GM21576 (cell line): ENCODE measurements at regions not wholly inside any gene's neighbourhood (a gene's known extent, or its start where the extent isn't known, plus 50 kb on each side); places are given as distances from the start of the nearest gene placed in this dataset.
A peak's percentile ranks its signal among the peaks of the same experiment; 100 is the strongest.

Experiments
- ATAC-seq: cut with Tn5 transposase; IDR thresholded peaks from one replicate; pipeline ENCODE4 v1.9.1; 2021; ENCODE audit warnings: mild to moderate bottlenecking, moderate library complexity; ENCODE audit not compliant: unreplicated experiment

DNA sequence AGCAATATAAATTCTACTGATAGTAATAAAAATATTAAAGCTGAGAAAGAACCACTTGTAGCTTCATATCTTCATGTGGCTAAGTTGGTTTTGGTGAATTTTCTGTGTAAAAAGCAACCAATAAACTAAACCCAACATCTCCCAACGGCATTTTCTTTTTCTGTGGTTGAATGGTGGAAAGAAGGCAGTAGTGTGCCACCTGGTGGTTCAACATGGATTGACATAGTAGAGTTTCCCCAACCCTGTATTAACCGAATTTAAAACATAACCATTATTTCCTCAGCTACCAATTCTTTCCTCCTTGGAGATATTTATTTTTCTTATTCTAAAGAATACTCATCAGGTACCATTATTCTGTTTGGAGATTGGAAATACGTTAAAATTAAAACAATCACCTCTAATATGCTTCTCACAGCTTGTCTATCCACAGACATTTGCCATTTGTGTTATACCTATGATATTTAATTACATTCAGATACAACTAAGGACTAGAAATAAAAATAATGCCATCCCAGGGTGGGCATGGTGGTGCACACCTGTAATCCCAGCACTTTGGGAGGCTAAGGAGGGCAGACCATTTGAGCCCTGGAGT, 117.1 kb upstream of the EEF1E1 start:
- ATAC-seq = peak; percentile 66

DNA sequence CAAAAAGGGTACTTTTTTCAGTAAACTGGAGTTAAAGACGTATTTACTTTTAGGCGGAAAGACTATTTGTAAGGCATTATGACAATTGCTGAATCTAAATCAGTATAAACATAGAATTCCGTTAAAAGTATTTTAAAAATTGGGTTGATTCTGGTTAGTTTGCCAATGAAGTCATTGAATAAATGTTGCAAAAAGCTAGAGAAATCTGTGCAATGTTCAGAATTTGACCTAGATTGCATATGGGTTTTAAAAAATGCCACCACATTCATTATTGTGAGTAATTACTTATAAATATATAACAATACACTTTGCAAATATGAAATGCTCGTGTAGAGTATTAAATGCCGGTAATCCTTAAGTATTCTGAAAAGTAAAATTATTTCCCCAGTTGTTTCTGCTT, 116.5 kb upstream of the EEF1E1 start:
- ATAC-seq = no peak

DNA sequence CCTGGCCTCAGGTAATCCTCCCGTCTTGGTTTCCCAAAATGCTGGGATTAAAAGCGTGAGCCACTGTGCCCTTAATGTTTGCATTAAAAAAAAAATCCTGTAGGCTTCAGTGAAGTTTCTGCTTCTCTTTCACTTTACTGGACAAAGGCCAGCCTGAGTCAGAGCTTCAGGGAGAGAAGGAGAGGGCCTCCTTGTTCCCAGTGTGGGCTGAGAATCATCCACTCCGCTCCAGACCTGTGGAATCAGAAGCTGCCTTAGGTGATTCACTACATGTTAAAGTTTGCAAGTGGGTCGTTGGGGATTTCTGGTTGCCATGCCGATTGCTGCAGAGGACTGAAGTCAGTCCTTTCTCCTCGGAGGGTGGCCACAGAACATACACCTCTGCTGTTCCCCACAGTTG, 113.3 kb upstream of the EEF1E1 start:
- ATAC-seq = no peak

DNA sequence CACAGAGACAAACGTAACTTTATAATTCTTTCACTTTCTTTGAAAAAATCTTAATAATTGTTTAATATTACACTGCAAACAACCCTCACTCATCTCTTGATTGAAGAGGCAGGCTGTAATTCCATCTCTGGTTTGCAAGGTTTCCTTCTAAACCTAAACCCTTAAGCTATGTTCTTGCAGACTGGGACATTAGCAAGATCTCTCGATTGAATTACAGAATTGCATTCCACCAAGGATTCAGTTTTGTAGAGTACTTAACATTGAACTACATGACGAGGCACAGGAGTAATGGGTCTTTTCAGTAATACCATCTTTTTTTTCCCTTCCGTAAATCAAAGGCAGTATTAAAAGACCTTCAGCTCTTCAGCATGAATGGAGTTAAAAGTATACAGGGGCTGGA, 111.6 kb upstream of the EEF1E1 start:
- no peak for ATAC-seq

DNA sequence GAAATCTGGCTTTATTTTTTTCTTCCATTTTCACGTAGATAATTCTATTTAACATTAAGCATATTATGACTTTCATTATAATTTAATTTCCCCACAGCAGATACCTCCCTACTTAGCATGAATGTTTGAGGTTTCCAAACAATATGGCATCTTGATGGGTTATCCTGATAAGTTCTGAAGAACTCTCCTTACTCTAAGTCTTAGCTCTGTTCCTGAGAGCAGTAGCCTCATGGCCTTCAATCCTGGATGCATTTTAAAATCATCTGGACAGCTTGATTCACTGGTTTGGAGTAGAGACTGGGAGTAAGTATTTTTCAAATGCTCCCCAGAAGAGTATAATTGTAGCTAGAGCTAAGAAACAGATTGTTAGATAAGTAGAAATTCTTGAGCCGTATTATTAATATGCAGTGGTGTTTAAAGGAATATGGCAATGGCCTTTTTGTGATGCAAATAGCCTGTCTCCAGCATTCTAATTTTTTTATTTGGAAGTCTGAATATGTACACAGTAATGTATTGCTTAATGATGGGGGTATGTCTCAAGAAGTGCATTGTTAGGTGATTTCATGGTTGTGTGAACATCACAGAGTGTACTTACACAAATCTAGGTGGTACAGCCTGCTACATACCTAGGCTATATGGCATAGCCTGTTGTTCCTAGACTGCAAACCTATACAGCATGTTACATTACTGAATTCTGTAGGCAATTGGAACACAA, 110.5 kb upstream of the EEF1E1 start:
- ATAC-seq = no peak

DNA sequence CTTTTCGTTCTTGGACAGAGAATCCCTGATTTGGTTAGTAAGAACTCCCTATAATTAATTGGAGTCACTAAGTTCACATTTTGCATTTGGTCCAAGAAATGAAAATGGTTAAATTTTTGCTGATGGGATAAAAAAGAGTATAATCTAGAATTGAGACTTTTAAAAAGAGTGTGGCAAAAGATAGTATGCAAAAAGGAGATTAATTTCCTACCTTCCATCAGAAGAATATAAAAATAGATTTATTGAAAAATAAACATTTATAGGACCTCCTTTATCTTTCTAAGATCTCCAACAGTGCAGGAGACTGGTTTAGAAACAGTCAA, 105.5 kb upstream of the EEF1E1 start:
- ATAC-seq = no peak

DNA sequence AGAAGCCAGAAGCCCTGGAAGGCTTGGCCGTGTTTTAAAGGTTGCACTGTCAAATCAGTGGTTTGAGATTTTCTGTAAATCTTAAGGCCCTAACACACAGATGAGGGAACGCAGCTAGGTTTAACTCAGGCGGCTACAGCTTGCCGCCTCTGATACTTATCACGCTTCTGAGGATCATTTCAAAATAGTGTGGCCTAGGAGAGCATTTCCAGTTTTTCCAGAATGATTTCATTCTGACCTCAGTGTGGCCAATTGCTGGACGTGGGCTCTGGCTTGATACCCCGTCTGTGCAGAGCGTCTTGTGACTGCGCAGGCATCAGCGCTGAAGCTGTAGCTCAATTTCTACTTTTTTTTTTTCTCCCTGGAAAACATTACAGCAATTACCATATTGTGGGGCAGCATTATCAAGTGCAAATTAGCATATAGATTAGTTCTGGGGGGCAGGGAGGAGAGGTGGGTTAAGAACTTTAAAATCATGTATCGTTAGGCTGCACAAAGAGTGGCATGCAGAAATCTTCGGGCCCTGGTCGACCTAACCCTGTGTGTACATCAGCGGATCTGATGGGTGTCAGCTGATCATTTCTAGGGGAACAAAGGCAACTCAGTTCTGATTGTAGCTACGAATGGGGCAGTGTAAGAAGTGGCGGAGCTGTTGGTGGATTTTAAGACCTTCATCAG, 105.0 kb upstream of the EEF1E1 start:
- ATAC-seq = no peak

DNA sequence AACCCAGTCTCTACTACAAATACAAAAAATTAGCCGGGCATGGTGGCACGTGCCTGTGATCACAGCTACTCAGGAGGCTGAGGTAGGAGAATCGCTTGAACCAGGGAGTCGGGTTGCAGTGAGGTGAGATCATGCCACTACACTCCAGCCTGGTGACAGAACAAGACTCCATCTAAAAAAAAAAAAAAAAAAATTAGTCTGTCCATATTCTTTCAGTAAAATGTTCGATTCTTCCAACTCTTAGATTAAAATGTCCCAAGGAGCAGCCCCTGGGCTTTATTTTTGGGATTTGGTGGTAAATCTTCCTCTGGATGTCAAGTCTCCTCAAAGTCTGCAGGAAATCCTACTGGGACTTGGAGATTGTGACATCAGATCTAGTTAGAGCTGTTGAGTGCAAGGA, 101.0 kb upstream of the EEF1E1 start:
- no peak for ATAC-seq

DNA sequence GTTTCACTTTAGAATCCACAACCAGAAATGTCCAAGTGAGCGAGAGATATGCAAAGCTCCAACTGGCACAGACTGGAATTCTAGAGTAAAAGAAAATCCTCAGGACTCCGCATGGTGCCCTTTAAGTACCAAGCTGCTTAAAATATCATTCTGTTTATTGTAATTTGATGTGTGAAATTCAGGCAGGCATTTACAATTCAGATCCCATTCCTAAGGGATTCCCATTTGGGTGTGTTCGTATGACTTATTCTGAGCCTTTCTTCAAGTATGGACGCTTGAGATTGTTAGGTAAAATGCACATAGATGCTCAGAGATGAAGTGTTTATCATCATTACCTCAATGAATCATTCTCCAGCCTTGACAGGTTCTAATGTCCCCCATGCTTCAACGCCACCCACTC, 99.3 kb upstream of the EEF1E1 start:
- ATAC-seq = no peak

DNA sequence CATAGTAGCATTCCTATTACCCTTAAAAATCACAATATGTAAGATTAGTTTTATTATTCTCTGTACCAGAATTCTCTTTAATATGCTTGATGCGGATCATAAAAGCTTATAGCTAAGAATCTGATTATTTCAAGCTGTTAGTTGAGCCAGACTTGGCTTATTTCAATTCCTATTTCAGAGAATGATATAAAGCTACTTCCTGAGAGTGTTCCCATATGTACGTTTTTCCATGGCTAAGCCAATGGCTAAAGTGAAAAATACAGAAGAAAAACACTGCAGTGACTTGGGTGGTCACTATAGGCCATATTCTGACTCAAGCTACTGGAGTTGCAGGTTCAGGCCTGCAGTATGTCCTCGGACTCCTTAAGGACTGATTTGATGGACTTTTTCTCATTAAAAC, 97.9 kb upstream of the EEF1E1 start:
- ATAC-seq = no peak

DNA sequence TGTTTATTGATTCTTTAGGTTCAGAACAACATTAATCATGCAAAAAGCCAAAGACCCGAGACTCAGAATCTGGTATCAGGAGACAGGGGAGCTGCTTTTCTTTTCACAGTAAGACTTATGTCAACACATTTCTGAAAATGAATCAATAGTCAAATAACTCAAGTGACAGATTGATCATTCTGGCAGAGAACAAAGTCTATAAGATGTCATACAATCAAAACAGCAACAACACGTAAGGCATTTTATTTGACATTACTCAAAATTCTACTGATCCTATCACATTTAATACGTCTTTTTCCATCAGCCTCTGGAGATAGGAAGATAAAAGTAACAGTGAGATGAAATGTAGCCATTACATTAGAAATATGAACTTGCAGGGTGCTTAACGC, 93.4 kb upstream of the EEF1E1 start:
- no peak for ATAC-seq

DNA sequence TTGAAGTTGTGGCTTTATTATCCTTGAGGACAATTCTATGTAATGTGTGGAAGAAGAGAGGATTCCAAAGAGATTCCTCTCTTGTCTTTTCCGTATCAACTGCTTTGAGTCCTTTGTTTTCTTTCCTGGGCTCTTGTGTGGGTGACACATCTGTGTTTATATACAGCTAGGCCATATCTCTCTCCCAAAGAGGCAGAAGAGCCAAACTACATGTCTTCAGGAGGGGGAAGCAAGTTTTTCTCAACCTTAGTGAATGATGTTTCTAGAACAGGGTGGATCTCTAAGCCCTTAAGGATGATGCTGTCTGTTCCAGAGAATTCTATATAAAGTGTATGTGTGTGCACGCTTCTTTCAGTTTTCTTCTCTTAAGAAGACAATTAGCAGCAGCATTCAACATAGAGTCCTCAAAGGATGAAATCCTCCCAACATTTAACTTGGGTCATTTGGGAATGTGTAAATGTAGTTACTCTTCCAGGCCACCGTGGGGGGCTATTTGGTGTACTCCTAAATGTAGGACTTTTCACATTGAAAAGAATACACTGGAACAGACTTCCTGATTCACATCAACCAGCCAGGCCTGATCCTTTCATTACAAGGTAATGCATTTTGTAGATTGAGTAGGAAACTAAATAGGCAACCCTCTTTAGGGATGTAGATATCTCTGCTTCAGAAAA, 92.8 kb upstream of the EEF1E1 start:
- no peak for ATAC-seq

DNA sequence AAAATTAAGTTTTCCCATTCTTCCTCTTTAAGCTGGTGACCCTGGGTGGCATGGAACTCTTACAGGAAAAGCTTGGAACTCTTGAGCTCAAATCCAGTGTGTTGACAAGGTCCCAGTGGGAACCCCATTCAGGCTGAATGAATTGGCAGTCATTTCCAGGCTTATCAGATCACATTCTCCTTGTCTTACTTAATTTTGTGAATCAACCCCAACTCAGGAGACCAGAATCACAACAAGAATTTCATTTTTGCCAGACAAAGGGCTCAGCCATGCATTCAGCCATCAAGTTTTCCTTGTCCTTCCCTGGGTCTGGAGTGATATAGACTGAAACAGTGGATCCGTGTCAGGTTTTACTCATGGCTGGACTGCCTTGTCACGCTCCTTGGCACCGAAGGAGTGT, 92.1 kb upstream of the EEF1E1 start:
- ATAC-seq = no peak

DNA sequence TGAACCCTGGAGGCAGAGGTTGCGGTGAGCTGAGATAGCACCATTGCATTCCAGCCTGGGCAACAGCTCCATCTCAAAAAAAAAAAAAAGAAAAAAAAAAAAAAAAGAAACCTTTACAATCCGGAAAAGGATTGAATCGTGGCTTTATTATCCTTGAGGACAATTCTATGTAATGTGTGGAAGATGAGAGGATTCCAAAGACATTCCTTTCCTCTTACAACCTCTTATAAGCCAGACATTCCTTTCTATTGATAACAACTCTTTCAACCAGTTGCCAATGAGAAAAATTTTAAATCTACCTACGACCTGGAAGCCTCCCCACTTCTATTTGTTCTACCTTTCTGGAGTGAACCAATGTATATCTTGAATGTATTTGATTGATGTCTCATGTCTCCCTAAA, 91.2 kb upstream of the EEF1E1 start:
- no peak for ATAC-seq

DNA sequence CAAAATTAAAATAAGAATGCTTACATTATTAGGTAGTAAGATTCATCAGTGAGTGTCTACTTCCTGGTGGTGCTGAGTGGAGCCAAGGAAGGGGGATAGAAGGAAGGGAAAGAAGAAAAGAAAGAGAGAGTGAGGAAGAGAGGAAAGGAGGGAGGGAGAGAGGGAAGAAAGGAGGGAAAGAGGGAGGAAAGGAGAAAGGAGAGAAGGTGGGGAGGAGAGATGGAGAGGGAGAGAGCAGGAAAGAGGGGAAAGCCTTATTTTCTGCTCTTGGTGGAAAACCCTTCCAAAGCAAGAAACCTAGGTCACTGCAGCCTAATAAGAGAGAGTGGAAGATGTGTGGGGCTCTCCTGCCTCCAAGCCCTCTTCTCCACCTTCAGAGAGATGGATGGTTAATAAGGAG, 90.2 kb upstream of the EEF1E1 start:
- no peak for ATAC-seq

DNA sequence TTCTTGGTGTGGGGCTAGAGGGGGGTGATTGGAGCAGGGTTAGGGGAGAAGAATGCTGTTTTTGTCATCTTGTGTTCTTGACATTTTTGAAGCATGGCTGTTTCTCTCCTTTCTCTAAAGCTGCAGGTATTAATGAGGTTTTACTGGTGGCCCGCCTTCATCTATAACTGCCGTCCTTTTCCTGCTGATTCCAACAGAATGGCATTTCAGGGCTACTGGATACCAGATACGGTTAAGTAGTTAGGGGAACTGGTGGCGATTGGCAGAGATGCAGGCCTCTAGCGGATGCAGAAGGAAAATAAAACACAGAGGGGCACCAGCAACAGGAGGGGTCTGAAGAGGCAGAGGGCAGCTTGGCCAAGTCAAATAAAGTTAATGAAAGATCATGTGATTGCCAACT, 89.7 kb upstream of the EEF1E1 start:
- no peak for ATAC-seq

DNA sequence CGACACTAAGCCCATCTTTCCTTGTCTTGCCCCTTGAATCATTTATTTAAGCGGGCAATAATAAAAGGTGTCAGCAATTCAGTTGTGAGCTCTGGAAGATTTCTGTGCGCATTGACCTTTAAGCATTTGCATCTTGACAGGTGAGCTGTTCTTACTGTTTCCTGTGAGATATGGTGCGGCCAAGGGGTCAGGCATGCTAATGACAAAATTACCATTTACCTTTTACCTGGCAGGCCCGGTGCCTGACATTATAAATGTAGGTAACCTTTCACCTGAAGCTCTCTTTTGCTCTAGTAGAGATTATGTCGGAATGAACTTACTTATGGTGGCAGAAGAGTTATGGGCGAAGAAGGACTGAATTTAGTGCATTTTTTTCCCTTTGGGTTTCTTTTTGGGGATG, 89.3 kb upstream of the EEF1E1 start:
- no peak for ATAC-seq

DNA sequence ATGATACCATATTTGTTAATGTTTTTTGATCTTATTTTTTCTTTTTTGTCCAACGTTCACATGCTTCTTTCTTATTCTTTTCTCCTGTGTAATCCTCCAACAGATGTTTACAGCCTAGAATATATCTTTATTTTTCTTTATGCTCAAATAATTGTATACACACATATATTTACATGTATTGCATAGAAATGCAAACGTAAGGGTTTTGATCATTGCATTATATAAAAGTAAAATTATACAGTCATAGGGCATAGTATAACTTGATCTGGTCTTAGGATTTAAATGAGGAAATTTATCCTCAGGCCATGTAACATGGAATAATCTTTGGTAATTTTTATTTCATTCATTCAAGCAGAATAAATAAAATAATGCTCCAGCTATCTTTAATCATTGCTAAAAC, 84.9 kb upstream of the EEF1E1 start:
- ATAC-seq = no peak

DNA sequence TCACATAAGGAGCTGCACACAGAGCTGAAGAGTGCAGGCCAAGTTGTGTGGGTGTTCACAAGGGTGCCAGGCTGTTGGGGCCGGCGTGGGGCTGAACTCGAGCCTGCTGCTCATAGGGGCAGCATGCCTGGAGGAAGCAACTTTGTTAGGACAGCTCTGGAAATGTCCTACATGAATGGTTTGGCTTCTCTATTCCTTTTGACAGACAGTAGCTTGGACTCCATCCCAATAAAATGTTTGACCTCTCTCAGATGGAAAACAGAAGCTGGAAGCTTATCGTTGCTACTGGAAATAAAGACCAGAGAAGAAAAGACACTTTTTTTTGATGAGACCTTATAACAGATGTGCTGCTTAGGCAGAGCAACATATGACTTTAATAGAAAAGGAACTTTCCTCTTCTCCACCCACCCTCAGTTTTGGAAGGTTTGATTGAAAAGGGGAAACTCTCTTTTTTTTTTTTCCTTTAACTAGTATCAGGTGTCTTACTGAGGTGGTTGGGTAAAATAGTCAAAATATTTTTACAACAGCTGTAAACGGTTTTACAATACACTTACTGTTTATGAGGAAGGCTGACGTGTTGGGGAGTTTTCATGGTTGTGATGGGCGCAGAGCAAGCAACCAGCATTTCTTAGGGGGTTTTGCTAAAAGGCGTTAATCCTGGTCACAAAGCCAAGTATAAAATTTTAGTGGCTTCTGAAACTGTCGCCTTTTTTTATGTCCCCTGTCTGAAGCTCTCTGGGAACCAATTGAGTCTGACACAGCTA, 80.7 kb upstream of the EEF1E1 start:
- no peak for ATAC-seq

DNA sequence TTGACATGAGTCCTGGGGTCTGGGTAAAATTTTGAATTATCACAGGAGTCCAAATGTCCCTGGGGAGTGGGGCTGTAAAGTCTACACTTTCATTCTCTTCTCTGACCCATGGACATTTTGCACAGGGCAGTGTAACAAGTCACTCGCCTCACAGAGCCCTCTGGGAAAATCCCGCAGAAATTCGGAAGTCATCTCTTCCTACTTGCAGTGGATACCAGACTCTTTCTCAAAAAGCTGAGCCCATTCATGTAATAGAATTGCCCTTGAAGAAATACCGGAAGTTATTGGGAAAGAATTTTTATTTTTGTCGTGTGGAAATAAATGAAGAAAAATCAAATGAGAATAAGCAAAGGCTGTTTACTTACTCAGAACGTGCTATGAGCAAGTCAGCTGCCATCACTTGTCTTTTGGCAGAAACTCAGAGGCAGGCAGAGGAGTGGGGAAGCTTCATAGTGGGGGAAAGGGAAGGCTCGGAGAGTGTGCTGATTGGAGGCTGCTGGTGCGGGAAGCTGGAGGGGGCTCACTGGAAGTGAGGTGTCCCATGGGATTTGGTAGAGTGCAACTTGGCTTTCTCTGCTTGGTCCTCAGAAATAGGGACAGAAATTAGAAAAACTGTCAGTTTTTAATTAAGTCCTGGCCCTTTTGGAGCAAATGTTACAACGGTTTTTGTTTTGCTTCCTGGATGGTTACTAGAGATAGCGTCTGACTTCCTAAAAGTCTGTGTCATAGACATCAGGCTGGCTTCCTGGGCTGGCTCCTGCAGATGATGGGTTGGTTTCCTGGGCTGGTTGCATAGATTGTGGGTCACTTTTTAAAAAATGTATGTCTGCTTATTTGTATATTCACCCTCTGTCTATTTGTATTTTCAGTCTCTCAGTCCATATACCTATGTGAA, 79.8 kb upstream of the EEF1E1 start:
- ATAC-seq = no peak
